ENCODE measurements at regions not wholly inside any gene's neighbourhood (a gene's known extent, or its start where the extent isn't known, plus 50 kb on each side); places are given as distances from the start of the nearest gene placed in this dataset.

DNA sequence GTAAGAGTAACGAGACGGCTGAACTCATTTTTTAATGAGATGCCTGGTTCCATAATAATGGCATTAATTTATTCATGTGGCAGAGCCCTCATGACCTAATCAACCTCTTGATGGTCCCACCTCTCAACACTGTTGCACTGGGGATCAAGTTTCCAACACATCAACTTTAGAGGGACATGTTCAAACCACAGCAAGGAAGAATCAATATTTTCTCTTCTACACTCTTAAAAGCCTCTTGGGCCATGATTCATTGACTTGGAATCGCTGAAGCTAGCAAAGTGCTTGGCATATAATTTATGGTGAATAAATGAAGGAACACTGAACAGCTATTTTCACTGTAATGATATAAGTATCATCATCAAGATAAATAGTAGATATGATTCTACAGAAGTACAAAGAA lies 333.0 kb downstream of the TNS1 start:
- no peak overlapping the region for H3K27ac ChIP-seq
- no peaks in the 10 kb centered on the region for H3K9me3 ChIP-seq (ENCODE audit: severe bottlenecking)
- H3K4me3 ChIP-seq (ENCODE audit: low read depth, low read length) = no peak overlapping the region
- TF ChIP-seq, protein P1, sequence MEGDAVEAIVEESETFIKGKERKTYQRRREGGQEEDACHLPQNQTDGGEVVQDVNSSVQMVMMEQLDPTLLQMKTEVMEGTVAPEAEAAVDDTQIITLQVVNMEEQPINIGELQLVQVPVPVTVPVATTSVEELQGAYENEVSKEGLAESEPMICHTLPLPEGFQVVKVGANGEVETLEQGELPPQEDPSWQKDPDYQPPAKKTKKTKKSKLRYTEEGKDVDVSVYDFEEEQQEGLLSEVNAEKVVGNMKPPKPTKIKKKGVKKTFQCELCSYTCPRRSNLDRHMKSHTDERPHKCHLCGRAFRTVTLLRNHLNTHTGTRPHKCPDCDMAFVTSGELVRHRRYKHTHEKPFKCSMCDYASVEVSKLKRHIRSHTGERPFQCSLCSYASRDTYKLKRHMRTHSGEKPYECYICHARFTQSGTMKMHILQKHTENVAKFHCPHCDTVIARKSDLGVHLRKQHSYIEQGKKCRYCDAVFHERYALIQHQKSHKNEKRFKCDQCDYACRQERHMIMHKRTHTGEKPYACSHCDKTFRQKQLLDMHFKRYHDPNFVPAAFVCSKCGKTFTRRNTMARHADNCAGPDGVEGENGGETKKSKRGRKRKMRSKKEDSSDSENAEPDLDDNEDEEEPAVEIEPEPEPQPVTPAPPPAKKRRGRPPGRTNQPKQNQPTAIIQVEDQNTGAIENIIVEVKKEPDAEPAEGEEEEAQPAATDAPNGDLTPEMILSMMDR (IDR thresholded peaks at IDR 0.05; ENCODE audit: low read depth, low read length) = no peak
- no peaks in the 10 kb centered on the region for H3K36me3 ChIP-seq
- no peak for DNase-seq
- no peaks in the 10 kb centered on the region for H3K27me3 ChIP-seq (ENCODE audit: insufficient read depth, low read depth, severe bottlenecking)

DNA sequence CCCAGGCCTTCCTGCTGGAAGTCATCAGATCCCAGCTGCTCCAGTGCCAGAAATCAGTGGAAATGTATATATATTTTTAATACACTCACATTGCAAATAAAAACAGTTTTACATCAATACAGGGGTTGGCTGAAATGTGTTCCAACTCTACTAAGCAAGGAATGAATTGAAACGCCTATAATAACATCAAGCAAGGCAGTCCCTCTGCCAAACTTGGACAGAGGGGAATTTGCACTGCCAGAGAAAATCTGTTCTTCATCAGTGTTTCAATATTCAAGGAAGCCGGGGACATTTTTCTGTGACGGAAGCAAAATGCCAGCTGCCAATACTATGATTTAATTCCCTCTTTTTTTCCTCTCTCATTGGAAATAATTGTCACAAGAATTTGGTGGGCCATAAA lies 335.3 kb downstream of the TNS1 start:
- TF ChIP-seq, protein P1 (IDR thresholded peaks at IDR 0.05; ENCODE audit: low read depth, low read length) = no peak
- no peaks in the 10 kb centered on the region for H3K27me3 ChIP-seq (ENCODE audit: insufficient read depth, low read depth, severe bottlenecking)
- no peak overlapping the region for H3K27ac ChIP-seq
- no peak for DNase-seq
- no peaks in the 10 kb centered on the region for H3K9me3 ChIP-seq (ENCODE audit: severe bottlenecking)
- no peaks in the 10 kb centered on the region for H3K36me3 ChIP-seq
- no peak overlapping the region for H3K4me3 ChIP-seq (ENCODE audit: low read depth, low read length)

DNA sequence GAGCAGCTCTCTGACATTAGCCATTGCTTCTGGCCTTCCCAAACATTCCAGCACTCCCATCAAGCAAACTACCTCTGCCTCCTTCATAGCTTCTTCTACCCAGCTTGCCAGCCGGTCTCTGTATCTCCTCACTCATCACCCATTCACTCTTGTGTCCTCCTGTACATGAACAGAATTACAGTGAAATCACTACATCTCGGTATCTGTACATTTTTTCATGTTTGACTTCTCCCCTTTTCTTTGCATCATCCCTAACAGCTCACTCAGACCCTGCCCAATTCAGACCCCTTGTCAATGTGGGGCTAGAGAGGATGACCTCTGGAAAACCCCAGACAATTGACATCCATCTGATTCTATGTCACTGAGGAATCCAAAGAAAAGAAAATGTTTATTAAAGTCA lies 335.8 kb downstream of the TNS1 start:
- DNase-seq = no peak
- Histone ChIP-seq H3K4me3 (ENCODE audit: low read depth, low read length) (no peak overlapping the region), H3K9me3 (ENCODE audit: severe bottlenecking) (no peaks in the 10 kb centered on the region), H3K36me3 (no peaks in the 10 kb centered on the region), H3K27ac (no peak overlapping the region), H3K27me3 (ENCODE audit: insufficient read depth, low read depth, severe bottlenecking) (no peaks in the 10 kb centered on the region)
- TF ChIP-seq, protein P1 (IDR thresholded peaks at IDR 0.05; ENCODE audit: low read depth, low read length) = no peak

DNA sequence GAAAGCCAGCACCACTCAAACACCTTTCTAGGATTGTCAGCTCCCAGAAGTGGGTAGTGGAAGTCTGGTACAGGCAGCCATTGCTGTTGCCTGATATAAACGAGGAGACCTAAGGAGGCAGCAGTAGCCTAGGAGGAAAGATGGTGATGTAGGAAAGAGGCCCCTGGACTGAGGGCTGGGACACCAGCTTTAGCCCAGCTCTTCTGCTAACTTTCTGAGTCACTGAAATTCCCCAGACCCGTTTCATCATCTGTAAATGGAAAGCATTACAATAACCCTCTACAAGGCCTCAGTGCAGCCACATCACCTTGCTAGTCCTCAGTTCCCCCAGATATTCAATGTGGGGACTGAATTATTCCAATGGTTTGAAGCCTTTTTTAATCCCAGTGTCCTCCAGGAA lies 336.5 kb downstream of the TNS1 start:
- TF ChIP-seq, protein P1 (IDR thresholded peaks at IDR 0.05; ENCODE audit: low read depth, low read length) = no peak
- Histone ChIP-seq H3K27me3 (ENCODE audit: insufficient read depth, low read depth, severe bottlenecking) (no peaks in the 10 kb centered on the region), H3K36me3 (no peaks in the 10 kb centered on the region), H3K27ac (no peak overlapping the region), H3K9me3 (ENCODE audit: severe bottlenecking) (no peaks in the 10 kb centered on the region), H3K4me3 (ENCODE audit: low read depth, low read length) (no peak overlapping the region)
- DNase-seq = no peak

DNA sequence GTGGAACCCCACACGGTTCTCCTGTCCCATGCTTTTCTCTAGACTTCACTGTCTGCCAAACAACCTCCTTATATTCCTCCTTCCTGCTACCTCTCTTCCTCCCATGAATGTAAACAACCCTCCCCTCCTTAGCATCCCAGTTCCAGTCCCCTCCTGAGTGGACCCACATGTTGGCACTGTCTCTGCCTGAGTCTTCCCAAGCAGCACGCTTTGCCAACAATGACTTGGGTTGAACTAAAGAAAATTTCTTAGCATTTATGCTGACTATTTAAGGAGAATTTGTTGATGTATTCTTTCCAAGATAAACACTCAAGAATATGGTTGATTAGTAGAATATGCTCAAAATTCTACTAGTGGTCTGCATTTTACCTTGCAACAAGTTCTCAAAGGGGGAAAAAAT lies 338.0 kb downstream of the TNS1 start:
- Histone ChIP-seq H3K27ac (no peak overlapping the region), H3K27me3 (ENCODE audit: insufficient read depth, low read depth, severe bottlenecking) (no peaks in the 10 kb centered on the region), H3K36me3 (no peaks in the 10 kb centered on the region), H3K4me3 (ENCODE audit: low read depth, low read length) (no peak overlapping the region), H3K9me3 (ENCODE audit: severe bottlenecking) (no peaks in the 10 kb centered on the region)
- no peak for DNase-seq
- TF ChIP-seq, protein P1 (IDR thresholded peaks at IDR 0.05; ENCODE audit: low read depth, low read length) = no peak

DNA sequence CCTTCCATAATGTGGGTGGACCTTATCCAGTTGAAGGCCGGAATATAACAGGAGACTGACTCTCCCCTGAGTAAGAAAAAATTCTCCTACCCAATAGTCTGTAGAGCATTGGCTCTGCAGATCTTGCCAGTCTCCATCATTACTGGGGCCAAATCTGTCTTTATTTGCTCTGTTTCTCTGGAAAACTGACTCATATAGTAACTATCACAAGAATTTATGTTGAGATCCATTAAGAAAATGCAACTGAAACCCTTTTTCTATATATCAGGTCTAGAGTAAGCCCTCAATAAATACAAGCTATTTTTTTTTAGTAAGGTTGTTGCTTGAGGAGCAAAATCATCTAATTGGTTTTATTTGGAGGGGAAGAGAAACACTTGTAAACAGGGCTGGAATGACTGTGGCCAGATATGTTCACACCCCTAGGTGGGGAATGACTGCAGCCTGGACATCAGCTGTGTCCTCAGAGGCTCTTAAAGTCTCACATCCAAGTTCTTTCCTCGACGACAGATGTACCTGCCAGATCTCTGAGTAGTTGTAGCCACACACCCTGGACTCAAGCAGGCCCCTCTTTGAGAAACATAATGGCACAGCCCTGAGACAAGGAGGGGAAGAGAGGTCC lies 339.7 kb downstream of the TNS1 start:
- TF ChIP-seq, protein P1 (IDR thresholded peaks at IDR 0.05; ENCODE audit: low read depth, low read length) = no peak
- Histone ChIP-seq H3K4me3 (ENCODE audit: low read depth, low read length) (no peak overlapping the region), H3K9me3 (ENCODE audit: severe bottlenecking) (no peaks in the 10 kb centered on the region), H3K27me3 (ENCODE audit: insufficient read depth, low read depth, severe bottlenecking) (no peaks in the 10 kb centered on the region), H3K27ac (no peak overlapping the region), H3K36me3 (no peaks in the 10 kb centered on the region)
- DNase-seq = no peak

Data from WERI-Rb-1 (cell line).